ENCODE measurements at regions not wholly inside any gene's neighbourhood (a gene's known extent, or its start where the extent isn't known, plus 50 kb on each side); places are given as distances from the start of the nearest gene placed in this dataset.

DNA sequence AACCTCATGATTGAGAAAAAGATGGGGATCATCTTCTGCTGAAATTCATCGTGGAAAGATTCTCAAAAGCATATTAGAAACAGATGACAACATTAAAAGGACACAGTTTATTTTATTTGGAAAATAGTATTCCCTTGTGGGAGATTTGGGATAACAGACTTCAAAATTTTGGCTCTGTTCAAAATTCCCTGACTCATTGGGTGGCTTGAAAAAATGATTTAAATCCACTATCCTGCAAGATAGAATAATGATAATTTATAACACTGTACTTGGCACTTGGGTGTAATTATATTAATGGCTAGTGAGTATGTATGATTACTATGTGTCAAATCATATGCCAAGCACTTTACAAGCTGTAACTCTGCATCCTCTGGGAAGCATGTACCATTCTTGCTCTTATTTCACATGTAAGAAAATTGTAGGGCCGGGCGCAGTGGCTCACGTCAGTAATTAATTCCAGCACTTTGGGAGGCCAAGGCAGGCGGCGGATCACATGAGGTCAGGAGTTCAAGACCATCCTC, 128.8 kb downstream of the LMNTD1 start:
- TF ChIP-seq, protein P1, sequence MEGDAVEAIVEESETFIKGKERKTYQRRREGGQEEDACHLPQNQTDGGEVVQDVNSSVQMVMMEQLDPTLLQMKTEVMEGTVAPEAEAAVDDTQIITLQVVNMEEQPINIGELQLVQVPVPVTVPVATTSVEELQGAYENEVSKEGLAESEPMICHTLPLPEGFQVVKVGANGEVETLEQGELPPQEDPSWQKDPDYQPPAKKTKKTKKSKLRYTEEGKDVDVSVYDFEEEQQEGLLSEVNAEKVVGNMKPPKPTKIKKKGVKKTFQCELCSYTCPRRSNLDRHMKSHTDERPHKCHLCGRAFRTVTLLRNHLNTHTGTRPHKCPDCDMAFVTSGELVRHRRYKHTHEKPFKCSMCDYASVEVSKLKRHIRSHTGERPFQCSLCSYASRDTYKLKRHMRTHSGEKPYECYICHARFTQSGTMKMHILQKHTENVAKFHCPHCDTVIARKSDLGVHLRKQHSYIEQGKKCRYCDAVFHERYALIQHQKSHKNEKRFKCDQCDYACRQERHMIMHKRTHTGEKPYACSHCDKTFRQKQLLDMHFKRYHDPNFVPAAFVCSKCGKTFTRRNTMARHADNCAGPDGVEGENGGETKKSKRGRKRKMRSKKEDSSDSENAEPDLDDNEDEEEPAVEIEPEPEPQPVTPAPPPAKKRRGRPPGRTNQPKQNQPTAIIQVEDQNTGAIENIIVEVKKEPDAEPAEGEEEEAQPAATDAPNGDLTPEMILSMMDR (IDR thresholded peaks at IDR 0.05; ENCODE audit: insufficient read depth, low read length, poor library complexity, severe bottlenecking): no peak
- no peak for TF ChIP-seq EZH2phosphoT487 (conservative IDR thresholded peaks at IDR 0.05; ENCODE audit: low read length)

Data from SU-DHL-6 (cell line).